ENCODE measurements at regions not wholly inside any gene's neighbourhood (a gene's known extent, or its start where the extent isn't known, plus 50 kb on each side); places are given as distances from the start of the nearest gene placed in this dataset.

GRCh38 chr13:92938486-92939020, 288.1 kb upstream of the GPC6 start:
- no peak for DNase-seq (ENCODE audit: low spot score)

DNA sequence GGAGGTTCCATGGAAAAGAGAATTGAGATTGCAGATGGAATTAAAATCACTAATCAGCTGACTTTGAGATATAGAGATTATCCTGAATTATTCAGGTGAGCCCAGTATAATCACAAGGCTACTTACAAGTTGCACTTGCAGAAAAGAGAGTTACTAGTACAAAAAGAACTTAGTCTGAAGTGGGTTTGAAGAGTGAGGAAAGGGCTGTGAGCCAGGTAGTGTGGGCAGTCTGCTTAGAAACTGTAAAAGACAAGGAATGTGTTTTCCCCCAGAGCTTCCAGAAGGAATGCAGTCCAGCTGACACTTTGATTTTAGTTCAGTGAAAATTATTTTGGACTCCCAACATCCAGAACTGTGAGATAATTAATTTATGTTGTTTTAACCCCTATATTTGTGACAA, 285.4 kb upstream of the GPC6 start:
- DNase-seq (ENCODE audit: low spot score): no peak

DNA sequence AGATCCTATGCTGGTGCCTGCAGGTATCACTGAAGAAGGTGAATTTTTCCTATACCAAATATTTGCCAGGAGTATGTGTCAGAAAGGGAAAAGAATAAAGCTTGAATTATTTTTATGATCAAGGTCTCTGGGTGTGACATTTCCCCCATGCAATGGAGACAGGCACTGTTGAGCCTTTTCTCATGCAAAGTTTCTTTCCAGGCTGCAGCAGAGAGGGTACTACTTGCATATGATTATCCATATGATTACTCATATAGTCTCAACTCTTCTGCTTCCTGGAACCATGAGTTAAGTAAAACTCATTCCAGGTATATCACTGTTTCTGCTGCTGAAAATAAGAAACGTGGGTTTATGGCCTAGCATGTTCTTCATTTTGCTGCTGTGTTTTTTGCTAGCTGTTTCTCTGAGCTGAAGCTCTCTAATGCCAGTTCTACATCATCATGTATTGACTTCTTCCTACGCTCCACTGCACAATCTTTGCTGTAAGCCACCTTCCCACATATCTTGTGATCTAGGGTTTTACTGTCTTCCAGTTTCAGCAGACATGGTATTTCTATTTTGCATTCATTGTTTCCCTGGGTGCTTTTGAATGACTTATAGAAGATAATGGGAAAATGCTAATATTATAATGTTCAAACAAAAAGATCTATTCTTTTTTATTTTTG, 278.7 kb upstream of the GPC6 start:
- no peak for DNase-seq (ENCODE audit: low spot score)

GRCh38 chr13:92950771-92951170, 275.8 kb upstream of the GPC6 start:
- no peak for DNase-seq (ENCODE audit: low spot score)

DNA sequence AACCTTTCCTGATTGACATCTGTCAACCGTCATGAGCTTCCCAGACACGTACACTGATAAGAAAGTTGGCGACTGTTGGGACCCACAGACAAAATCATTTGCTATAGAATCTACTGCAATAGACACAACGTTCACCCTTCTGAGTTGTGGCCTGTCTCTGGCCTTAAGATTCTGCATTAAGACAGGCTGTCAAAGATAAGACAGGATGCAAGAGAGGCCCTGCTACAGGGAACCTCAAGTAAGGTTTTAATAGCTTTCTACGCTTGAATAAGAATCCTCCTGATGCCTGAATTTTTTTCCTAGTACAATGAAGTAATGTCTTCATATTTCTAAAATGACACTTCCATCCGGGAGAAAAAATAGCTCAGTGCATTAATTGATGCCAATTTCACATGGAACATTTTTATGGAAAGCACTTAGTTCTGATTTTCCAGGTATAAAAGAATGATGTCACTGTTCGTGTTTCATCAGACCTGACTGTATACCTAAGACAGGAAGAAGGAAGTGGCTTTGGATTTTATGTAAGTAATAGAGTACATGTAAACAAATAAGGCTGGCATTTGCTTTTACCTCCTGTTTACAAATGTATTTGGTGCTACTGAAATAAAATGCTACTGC, 275.2 kb upstream of the GPC6 start:
- peak; percentile 73 for DNase-seq (ENCODE audit: low spot score)

GRCh38 chr13:92952161-92952560, 274.4 kb upstream of the GPC6 start:
- peak; percentile 50 for DNase-seq (ENCODE audit: low spot score)

- no peak for DNase-seq (ENCODE audit: low spot score)
These were observed 271.9 kb upstream of the GPC6 start for GRCh38 chr13:92954746-92955145.

- no peak for DNase-seq (ENCODE audit: low spot score)
These were observed 266.8 kb upstream of the GPC6 start for GRCh38 chr13:92959790-92960189.

DNA sequence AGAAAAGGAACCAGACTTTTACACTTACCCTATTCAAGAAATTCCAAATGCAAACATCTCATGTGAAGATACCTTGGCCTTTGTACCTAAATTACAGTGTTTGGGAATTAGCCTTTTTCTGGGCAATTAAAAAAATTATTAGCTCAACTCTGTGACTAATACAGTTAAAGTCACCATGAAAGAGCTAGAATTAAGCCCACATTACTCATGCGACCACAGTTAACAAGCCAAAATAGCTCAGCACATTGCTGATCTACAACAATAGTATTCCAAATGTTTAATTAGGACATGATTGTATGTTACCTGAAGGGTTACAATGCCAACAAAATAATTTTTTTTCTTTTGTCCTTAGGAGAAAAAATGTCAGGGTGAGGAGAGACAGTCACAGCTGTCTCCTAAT, 263.6 kb upstream of the GPC6 start:
- DNase-seq (ENCODE audit: low spot score): no peak

DNA sequence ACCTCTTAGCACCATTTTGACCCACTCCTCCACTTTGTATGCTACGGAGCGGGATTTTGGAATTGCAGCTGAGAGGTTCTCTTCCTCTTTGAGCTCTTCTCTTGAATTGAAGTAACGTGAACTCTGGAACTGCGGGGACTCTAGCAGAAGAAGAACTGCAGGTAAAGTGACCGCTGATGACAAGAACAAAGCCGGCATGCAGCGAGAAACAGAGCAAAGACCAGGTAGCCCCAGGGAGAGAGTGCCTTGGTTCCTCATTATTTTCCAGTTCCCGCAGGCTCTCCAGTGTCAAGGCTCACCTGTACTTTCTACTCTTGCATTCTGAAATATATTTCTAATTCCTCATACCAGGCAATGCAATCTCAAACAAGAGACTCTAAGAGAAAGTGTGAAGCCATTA, 260.3 kb upstream of the GPC6 start:
- DNase-seq (ENCODE audit: low spot score): no peak

GRCh38 chr13:92966900-92967299, 259.7 kb upstream of the GPC6 start:
- DNase-seq (ENCODE audit: low spot score): no peak

DNA sequence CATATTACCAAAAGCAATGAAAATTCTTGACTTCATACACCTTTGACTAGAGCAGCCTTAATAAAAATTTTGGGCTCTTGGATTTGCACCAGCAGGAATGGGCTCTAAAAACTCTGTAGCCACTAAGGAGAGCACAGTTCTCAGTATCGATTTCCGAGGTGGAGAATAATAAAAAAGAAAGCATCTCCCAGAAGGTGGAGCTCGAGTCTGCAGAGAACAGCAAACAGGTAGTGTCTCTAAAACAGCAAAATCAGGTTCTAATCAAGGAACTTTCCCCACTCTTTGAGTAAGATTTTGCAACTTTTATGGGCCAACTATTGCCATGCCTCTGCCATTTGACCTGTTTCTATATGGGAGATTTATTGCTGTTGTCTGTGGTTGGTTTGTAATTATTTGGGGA, 258.7 kb upstream of the GPC6 start:
- DNase-seq (ENCODE audit: low spot score): no peak

DNA sequence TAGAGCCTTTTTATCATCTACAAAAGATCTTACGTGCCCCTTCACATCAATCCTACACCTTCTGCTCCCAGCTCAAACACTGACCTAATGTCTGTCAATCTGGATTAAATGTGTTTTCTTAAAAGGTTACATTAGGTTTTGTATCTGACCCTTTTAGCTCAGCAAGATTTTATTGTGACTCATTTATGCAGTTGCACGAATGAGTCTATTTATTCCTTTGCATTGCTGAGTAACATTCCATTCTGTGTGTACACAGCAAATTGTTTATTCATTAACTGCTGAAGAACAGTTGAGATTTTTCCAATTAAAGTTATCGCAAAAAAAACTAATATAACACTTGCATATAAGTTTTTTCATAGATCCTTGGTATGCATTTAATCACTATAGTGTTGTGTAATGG, 253.9 kb upstream of the GPC6 start:
- DNase-seq (ENCODE audit: low spot score): no peak

DNA sequence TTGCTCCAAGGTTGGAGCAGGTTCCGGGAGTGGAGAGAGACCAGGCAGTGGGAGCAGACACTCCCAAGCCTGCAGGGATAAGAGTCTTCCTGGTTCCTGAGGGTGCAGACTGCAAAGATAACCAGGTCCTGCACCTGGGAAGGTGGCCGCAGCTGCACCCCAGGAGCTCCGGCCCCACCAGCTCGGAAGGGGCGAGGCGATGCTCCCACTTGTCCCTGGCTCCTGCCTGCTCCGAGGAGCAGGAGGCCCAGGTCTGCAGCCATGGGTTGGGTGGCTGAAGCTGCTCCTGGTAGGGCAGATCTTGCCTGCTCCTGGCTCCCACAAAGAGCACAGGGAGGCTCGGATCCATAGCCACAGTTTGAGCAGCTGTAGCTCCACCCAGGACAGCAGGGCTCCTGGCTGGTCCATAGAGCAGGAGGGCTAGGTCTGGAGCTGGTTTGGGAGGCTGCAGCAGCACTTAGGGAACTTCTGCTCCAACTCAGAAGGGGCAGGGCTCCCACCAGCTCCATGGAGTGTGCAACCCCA, 251.6 kb upstream of the GPC6 start:
- DNase-seq (ENCODE audit: low spot score): no peak

GRCh38 chr13:92976657-92977056, 249.9 kb upstream of the GPC6 start:
- DNase-seq (ENCODE audit: low spot score): no peak

DNA sequence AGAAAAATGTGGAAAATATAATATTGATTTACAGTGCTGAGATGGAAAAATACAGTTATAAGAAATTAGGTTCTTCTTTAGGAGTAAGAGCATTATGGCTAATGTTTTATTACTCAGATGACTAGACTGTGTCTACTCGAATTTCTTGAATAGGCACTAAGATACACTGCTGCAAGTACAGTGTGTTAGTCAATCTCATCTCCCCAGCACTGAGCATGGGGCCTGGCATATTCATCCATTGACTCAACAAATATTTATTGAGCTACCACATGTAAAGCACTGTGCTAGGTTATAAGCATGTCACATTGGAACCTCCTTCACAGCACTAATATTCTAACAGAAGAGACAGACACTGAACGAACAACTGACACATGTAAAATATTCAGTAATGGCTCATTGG, 242.5 kb upstream of the GPC6 start:
- no peak for DNase-seq (ENCODE audit: low spot score)

DNA sequence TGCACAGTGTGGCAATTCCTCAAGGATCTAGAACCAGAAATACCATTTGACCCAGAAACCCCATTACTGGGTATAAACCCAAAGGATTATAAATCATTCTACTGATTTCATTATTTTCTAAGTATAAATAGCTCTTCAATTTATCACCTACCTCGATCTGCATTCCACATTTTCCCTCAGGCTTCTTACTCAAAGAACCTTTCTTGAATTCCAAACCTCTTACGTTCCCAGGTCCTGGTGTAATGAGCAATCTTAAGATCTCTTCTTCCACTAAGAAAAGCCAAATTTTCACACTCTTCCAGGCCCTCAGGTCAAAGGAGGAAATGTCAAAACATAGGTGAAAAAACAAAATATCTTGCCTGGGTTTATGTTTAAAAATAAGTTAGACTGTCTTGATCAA, 237.3 kb upstream of the GPC6 start:
- DNase-seq (ENCODE audit: low spot score): no peak

GRCh38 chr13:92991692-92992091, 234.9 kb upstream of the GPC6 start:
- no peak for DNase-seq (ENCODE audit: low spot score)

DNA sequence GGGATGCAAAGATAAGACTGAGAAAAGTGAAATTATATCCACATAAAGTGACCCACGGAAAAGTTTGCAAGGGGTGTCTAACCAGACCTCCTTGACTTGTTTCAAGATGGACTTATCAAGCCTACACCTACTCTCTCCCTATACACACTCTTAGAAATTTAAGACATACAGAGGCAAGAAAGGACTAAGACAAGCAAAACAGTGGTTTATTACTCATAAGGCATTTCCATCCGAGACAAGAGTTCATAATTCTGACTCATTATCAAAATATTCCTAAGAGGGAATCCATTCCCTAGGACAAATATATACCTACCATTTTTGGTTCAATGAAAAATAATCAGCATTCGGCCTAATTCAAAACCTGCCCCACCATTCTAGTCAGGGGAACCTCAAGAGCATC, 232.6 kb upstream of the GPC6 start:
- no peak for DNase-seq (ENCODE audit: low spot score)

DNA sequence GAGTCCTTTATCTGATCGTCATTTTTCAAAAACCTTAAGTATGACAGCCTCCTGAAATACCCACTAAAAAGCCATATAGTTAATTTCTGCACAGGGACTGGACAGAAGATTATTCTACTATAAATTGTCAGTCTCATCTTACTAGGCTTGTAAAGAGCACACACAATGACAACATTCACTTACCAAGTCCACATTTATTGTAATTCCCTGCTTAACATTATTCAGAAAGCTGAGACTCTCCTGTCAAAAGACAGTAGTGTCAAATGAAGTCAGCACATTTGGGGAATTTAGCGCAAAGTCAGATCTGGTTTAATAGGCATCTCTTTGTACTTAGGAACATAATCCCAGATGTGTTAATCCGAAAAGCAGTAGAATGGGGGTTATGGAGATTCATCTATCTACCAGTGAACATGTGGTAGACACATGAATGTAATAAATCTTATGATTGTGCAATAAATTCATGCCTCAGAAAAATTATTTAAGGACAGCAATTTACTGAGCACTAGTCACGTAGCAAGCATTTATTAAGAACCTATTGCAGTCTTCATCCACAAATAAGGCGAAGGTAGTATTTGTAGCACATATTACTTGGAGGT, 224.6 kb upstream of the GPC6 start:
- DNase-seq (ENCODE audit: low spot score): no peak

GRCh38 chr13:93003531-93003930, 223.1 kb upstream of the GPC6 start:
- DNase-seq (ENCODE audit: low spot score): no peak

- DNase-seq (ENCODE audit: low spot score): no peak
These were observed 221.7 kb upstream of the GPC6 start for GRCh38 chr13:93004919-93005318.

GRCh38 chr13:93007928-93008327, 218.7 kb upstream of the GPC6 start:
- DNase-seq (ENCODE audit: low spot score): no peak

All from umbilical cord (tissue), 1 donor.